ENCODE measurements at regions not wholly inside any gene's neighbourhood (a gene's known extent, or its start where the extent isn't known, plus 50 kb on each side); places are given as distances from the start of the nearest gene placed in this dataset.

DNA sequence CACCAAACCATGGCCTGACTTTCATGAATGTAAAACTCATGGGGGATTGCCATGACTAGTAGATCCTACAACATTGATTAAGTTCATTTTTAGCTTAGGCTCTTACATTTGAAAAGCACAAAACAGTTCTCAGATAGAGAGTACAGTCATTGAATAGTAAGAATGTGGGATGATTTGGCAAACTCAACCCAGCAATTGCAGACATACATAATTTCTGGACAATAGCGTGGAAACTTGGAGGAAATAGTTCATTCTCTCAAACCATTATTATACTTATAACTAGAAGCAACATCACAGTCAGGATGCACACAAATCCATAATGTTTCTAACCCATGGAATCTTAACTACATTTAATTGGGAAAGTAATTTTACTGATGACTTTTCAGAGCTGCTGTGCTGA lies 598.2 kb downstream of the LMO4 start (continued):
- TF ChIP-seq, protein P1, sequence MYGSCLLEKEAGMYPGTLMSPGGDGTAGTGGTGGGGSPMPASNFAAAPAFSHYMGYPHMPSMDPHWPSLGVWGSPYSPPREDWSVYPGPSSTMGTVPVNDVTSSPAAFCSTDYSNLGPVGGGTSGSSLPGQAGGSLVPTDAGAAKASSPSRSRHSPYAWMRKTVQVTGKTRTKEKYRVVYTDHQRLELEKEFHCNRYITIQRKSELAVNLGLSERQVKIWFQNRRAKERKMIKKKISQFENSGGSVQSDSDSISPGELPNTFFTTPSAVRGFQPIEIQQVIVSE (CRISPR knock-in tag; IDR thresholded peaks at IDR 0.05; ENCODE audit: borderline replicate concordance): no peak
- TF ChIP-seq KAT7 (CRISPR knock-in tag; IDR thresholded peaks at IDR 0.05; ENCODE audit: borderline replicate concordance): no peak

DNA sequence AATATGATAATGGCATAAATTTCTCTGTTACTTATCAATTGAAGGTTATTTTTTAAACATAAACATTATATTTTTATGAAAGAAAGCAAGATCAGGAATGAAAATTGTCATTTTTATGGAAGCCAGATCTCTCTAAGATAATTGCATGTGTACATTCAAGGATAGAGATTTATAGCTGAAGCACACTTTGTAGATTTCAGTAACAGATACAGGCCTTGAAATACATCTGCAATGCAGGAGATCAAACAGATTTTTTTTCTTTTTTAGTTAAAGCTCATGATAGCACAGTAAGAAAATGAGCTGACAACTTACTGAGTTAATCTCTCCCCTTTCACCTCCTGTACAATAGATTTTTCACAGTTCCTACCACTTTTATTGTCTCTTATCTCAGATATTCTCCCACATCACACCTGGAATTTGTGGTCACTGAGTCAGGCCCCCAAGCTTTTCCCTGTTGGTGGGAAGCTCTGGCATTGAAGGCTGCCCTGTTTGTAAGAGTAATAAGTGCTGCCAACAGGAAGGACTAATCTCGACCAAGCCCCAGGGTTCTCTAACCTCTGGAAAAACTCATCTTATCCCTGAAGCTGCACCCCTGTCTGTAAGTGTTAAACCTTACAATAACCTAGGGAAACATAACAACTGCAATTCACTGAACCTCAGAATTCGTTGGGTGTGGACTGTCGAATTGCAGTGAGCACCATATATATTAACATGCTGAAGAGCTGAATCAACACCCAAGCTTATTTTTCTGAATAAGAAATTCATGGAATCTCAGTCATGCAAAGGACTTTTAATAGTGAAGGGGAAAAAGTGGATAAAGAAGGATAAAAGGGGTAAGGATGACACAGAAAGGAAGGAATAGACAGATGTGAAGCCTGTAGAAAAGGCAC lies 599.0 kb downstream of the LMO4 start:
- no peak for TF ChIP-seq KAT7 (CRISPR knock-in tag; IDR thresholded peaks at IDR 0.05; ENCODE audit: borderline replicate concordance)
- TF ChIP-seq, protein P2, sequence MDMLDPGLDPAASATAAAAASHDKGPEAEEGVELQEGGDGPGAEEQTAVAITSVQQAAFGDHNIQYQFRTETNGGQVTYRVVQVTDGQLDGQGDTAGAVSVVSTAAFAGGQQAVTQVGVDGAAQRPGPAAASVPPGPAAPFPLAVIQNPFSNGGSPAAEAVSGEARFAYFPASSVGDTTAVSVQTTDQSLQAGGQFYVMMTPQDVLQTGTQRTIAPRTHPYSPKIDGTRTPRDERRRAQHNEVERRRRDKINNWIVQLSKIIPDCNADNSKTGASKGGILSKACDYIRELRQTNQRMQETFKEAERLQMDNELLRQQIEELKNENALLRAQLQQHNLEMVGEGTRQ (CRISPR knock-in tag; IDR thresholded peaks at IDR 0.05): no peak
- TF ChIP-seq ETV6 (CRISPR knock-in tag; IDR thresholded peaks at IDR 0.05): no peak
- no peak for TF ChIP-seq ZNF671 (CRISPR knock-in tag; IDR thresholded peaks at IDR 0.05)
- TF ChIP-seq, protein P3, sequence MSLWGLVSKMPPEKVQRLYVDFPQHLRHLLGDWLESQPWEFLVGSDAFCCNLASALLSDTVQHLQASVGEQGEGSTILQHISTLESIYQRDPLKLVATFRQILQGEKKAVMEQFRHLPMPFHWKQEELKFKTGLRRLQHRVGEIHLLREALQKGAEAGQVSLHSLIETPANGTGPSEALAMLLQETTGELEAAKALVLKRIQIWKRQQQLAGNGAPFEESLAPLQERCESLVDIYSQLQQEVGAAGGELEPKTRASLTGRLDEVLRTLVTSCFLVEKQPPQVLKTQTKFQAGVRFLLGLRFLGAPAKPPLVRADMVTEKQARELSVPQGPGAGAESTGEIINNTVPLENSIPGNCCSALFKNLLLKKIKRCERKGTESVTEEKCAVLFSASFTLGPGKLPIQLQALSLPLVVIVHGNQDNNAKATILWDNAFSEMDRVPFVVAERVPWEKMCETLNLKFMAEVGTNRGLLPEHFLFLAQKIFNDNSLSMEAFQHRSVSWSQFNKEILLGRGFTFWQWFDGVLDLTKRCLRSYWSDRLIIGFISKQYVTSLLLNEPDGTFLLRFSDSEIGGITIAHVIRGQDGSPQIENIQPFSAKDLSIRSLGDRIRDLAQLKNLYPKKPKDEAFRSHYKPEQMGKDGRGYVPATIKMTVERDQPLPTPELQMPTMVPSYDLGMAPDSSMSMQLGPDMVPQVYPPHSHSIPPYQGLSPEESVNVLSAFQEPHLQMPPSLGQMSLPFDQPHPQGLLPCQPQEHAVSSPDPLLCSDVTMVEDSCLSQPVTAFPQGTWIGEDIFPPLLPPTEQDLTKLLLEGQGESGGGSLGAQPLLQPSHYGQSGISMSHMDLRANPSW (CRISPR knock-in tag; conservative IDR thresholded peaks at IDR 0.05; ENCODE audit: low read depth): no peak
- TF ChIP-seq SMAD3 (CRISPR knock-in tag; IDR thresholded peaks at IDR 0.05; ENCODE audit: borderline replicate concordance): no peak
- no peak for TF ChIP-seq ATF1 (CRISPR knock-in tag; IDR thresholded peaks at IDR 0.05)
- TF ChIP-seq ZNF121 (CRISPR knock-in tag; IDR thresholded peaks at IDR 0.05): no peak
- TF ChIP-seq ZNF263 (CRISPR knock-in tag; IDR thresholded peaks at IDR 0.05; ENCODE audit: low read depth): no peak
- no peak for TF ChIP-seq ELF4 (CRISPR knock-in tag; IDR thresholded peaks at IDR 0.05; ENCODE audit: low read depth)
- TF ChIP-seq NFATC4 (CRISPR knock-in tag; IDR thresholded peaks at IDR 0.05): no peak
- no peak for TF ChIP-seq PRRX2 (CRISPR knock-in tag; IDR thresholded peaks at IDR 0.05)
- TF ChIP-seq NR1H2 (CRISPR knock-in tag; IDR thresholded peaks at IDR 0.05): no peak
- TF ChIP-seq, protein P4, sequence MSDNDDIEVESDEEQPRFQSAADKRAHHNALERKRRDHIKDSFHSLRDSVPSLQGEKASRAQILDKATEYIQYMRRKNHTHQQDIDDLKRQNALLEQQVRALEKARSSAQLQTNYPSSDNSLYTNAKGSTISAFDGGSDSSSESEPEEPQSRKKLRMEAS (CRISPR knock-in tag; IDR thresholded peaks at IDR 0.05): no peak
- DNase-seq (ENCODE audit: low spot score) (no peak), ATAC-seq (no peak)
- POLR2A ChIA-PET: no interaction called here
- CTCF ChIA-PET: no interaction called here
- Mint-ChIP-seq H3K4me3 (no peak overlapping the region), H3K9me3 (peaks cover 24% of the 10 kb centered on the region), H3K27me3 (ENCODE audit: low read depth) (no peaks in the 10 kb centered on the region), H3K27ac (no peak overlapping the region), H3K36me3 (peaks cover 18% of the 10 kb centered on the region), H3K4me1 (no peaks in the 10 kb centered on the region)

DNA sequence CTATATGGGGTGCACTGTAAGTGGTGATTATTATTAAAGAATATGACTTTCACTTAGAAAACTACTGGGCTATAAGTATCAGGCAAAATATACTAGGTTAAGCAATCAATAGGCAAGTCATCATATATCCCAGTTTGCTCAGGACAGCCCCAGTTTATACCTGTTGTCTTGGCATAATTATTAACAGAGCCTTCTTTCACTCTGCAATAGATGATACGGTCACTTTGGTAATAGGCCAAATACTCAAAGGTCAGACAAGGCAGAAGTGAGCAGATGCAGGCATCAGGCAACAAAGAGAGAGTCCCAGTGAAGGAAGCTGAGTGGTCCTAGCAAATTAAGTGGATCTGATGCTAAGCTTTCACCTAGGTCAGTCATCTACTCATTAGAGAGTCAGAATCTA lies 599.9 kb downstream of the LMO4 start:
- Mint-ChIP-seq H3K4me3 (no peak overlapping the region), H3K4me1 (no peaks in the 10 kb centered on the region), H3K36me3 (peaks cover 18% of the 10 kb centered on the region), H3K9me3 (peaks cover 24% of the 10 kb centered on the region), H3K27ac (no peak overlapping the region), H3K27me3 (ENCODE audit: low read depth) (no peaks in the 10 kb centered on the region)
- DNase-seq (ENCODE audit: low spot score) (no peak), ATAC-seq (no peak)
- CTCF ChIA-PET: no interaction called here
- POLR2A ChIA-PET: no interaction called here
- TF ChIP-seq, protein P4 (CRISPR knock-in tag; IDR thresholded peaks at IDR 0.05): no peak
- TF ChIP-seq FOXP1 (CRISPR knock-in tag; IDR thresholded peaks at IDR 0.05; ENCODE audit: borderline replicate concordance) (no peak), FOXK1 (CRISPR knock-in tag; IDR thresholded peaks at IDR 0.05) (no peak), ZNF219 (CRISPR knock-in tag; IDR thresholded peaks at IDR 0.05; ENCODE audit: borderline replicate concordance) (no peak), GABPB1 (CRISPR knock-in tag; IDR thresholded peaks at IDR 0.05) (no peak)
- TF ChIP-seq, protein P5, sequence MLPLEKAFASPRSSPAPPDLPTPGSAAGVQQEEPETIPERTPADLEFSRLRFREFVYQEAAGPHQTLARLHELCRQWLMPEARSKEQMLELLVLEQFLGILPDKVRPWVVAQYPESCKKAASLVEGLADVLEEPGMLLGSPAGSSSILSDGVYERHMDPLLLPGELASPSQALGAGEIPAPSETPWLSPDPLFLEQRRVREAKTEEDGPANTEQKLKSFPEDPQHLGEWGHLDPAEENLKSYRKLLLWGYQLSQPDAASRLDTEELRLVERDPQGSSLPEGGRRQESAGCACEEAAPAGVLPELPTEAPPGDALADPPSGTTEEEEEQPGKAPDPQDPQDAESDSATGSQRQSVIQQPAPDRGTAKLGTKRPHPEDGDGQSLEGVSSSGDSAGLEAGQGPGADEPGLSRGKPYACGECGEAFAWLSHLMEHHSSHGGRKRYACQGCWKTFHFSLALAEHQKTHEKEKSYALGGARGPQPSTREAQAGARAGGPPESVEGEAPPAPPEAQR (CRISPR knock-in tag; IDR thresholded peaks at IDR 0.05): no peak
- TF ChIP-seq, protein P6, sequence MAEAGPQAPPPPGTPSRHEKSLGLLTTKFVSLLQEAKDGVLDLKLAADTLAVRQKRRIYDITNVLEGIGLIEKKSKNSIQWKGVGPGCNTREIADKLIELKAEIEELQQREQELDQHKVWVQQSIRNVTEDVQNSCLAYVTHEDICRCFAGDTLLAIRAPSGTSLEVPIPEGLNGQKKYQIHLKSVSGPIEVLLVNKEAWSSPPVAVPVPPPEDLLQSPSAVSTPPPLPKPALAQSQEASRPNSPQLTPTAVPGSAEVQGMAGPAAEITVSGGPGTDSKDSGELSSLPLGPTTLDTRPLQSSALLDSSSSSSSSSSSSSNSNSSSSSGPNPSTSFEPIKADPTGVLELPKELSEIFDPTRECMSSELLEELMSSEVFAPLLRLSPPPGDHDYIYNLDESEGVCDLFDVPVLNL (CRISPR knock-in tag; IDR thresholded peaks at IDR 0.05; ENCODE audit: borderline replicate concordance, low read depth): no peak
- TF ChIP-seq, protein P1 (CRISPR knock-in tag; IDR thresholded peaks at IDR 0.05; ENCODE audit: borderline replicate concordance): no peak
